ENCODE measurements at regions not wholly inside any gene's neighbourhood (a gene's known extent, or its start where the extent isn't known, plus 50 kb on each side); places are given as distances from the start of the nearest gene placed in this dataset.

GRCh38 chr12:13627536-13627935 lies 353.9 kb downstream of the GRIN2B start:
- no peaks in the 10 kb centered on the region for H3K9me3 ChIP-seq (ENCODE audit: control insufficient read depth, low read length)
- no peaks in the 10 kb centered on the region for H3K27me3 ChIP-seq (replicated peaks; ENCODE audit: control insufficient read depth, insufficient read depth, low read length, poor library complexity, severe bottlenecking)
- DNase-seq: no peak
- H3K27ac ChIP-seq (ENCODE audit: insufficient read depth, low read length, poor library complexity, severe bottlenecking): no peak overlapping the region
- H3K4me3 ChIP-seq (ENCODE audit: insufficient read depth, low read depth, low read length, poor library complexity, severe bottlenecking): no peak overlapping the region
- H3K4me1 ChIP-seq (ENCODE audit: control insufficient read depth, insufficient read depth, low read length, poor library complexity, severe bottlenecking): no peaks in the 10 kb centered on the region
- no peaks in the 10 kb centered on the region for H3K36me3 ChIP-seq (ENCODE audit: control insufficient read depth, insufficient read depth, low read length)

- Histone ChIP-seq H3K27me3 (replicated peaks; ENCODE audit: control insufficient read depth, insufficient read depth, low read length, poor library complexity, severe bottlenecking) (no peaks in the 10 kb centered on the region), H3K4me1 (ENCODE audit: control insufficient read depth, insufficient read depth, low read length, poor library complexity, severe bottlenecking) (no peaks in the 10 kb centered on the region), H3K9me3 (ENCODE audit: control insufficient read depth, low read length) (no peaks in the 10 kb centered on the region), H3K27ac (ENCODE audit: insufficient read depth, low read length, poor library complexity, severe bottlenecking) (no peak overlapping the region), H3K36me3 (ENCODE audit: control insufficient read depth, insufficient read depth, low read length) (no peaks in the 10 kb centered on the region), H3K4me3 (ENCODE audit: insufficient read depth, low read depth, low read length, poor library complexity, severe bottlenecking) (no peak overlapping the region)
- no peak for DNase-seq
Measured at GRCh38 chr12:13613297-13613696, 368.1 kb downstream of the GRIN2B start.

- no peaks in the 10 kb centered on the region for H3K27me3 ChIP-seq (replicated peaks; ENCODE audit: control insufficient read depth, insufficient read depth, low read length, poor library complexity, severe bottlenecking)
- no peaks in the 10 kb centered on the region for H3K4me1 ChIP-seq (ENCODE audit: control insufficient read depth, insufficient read depth, low read length, poor library complexity, severe bottlenecking)
- DNase-seq: no peak
- no peaks in the 10 kb centered on the region for H3K9me3 ChIP-seq (ENCODE audit: control insufficient read depth, low read length)
- H3K27ac ChIP-seq (ENCODE audit: insufficient read depth, low read length, poor library complexity, severe bottlenecking): no peak overlapping the region
- no peaks in the 10 kb centered on the region for H3K36me3 ChIP-seq (ENCODE audit: control insufficient read depth, insufficient read depth, low read length)
- H3K4me3 ChIP-seq (ENCODE audit: insufficient read depth, low read depth, low read length, poor library complexity, severe bottlenecking): no peak overlapping the region
Measured at GRCh38 chr12:13609894-13610679, 371.3 kb downstream of the GRIN2B start.

GRCh38 chr12:13606290-13606689 lies 375.1 kb downstream of the GRIN2B start:
- DNase-seq: no peak
- Histone ChIP-seq H3K4me3 (ENCODE audit: insufficient read depth, low read depth, low read length, poor library complexity, severe bottlenecking) (no peak overlapping the region), H3K4me1 (ENCODE audit: control insufficient read depth, insufficient read depth, low read length, poor library complexity, severe bottlenecking) (no peaks in the 10 kb centered on the region), H3K9me3 (ENCODE audit: control insufficient read depth, low read length) (no peaks in the 10 kb centered on the region), H3K27ac (ENCODE audit: insufficient read depth, low read length, poor library complexity, severe bottlenecking) (no peak overlapping the region), H3K36me3 (ENCODE audit: control insufficient read depth, insufficient read depth, low read length) (no peaks in the 10 kb centered on the region), H3K27me3 (replicated peaks; ENCODE audit: control insufficient read depth, insufficient read depth, low read length, poor library complexity, severe bottlenecking) (no peaks in the 10 kb centered on the region)

- no peaks in the 10 kb centered on the region for H3K9me3 ChIP-seq (ENCODE audit: control insufficient read depth, low read length)
- H3K4me3 ChIP-seq (ENCODE audit: insufficient read depth, low read depth, low read length, poor library complexity, severe bottlenecking): no peak overlapping the region
- no peak overlapping the region for H3K27ac ChIP-seq (ENCODE audit: insufficient read depth, low read length, poor library complexity, severe bottlenecking)
- no peaks in the 10 kb centered on the region for H3K4me1 ChIP-seq (ENCODE audit: control insufficient read depth, insufficient read depth, low read length, poor library complexity, severe bottlenecking)
- no peak for DNase-seq
- no peaks in the 10 kb centered on the region for H3K36me3 ChIP-seq (ENCODE audit: control insufficient read depth, insufficient read depth, low read length)
- H3K27me3 ChIP-seq (replicated peaks; ENCODE audit: control insufficient read depth, insufficient read depth, low read length, poor library complexity, severe bottlenecking): no peaks in the 10 kb centered on the region
Measured at GRCh38 chr12:13603953-13604352, 377.4 kb downstream of the GRIN2B start.

DNA sequence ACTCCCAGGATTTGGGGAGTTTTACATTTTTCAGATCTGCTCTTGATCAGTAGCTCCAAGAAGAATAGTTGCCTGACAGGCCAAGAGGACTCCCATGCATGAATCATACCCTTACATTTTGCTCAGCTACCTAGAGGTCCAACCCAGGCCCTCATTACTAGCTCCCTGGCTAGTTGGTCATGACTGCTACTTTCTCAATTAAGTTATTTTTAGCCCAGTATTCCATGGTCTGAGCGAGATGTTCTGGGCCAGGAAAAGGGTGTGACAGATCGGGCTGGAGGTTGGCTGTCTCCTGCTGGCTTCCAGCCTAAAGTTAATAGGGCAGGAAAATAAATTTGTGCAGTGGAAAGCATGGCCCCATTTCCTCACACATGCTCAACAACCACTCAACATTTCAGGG lies 379.2 kb downstream of the GRIN2B start:
- Histone ChIP-seq H3K36me3 (ENCODE audit: control insufficient read depth, insufficient read depth, low read length) (no peaks in the 10 kb centered on the region), H3K27me3 (replicated peaks; ENCODE audit: control insufficient read depth, insufficient read depth, low read length, poor library complexity, severe bottlenecking) (no peaks in the 10 kb centered on the region), H3K4me1 (ENCODE audit: control insufficient read depth, insufficient read depth, low read length, poor library complexity, severe bottlenecking) (no peaks in the 10 kb centered on the region), H3K27ac (ENCODE audit: insufficient read depth, low read length, poor library complexity, severe bottlenecking) (no peak overlapping the region), H3K4me3 (ENCODE audit: insufficient read depth, low read depth, low read length, poor library complexity, severe bottlenecking) (no peak overlapping the region), H3K9me3 (ENCODE audit: control insufficient read depth, low read length) (no peaks in the 10 kb centered on the region)
- no peak for DNase-seq

GRCh38 chr12:13599176-13599575 lies 382.2 kb downstream of the GRIN2B start:
- H3K27me3 ChIP-seq (replicated peaks; ENCODE audit: control insufficient read depth, insufficient read depth, low read length, poor library complexity, severe bottlenecking): no peaks in the 10 kb centered on the region
- H3K9me3 ChIP-seq (ENCODE audit: control insufficient read depth, low read length): no peaks in the 10 kb centered on the region
- DNase-seq: no peak

DNA sequence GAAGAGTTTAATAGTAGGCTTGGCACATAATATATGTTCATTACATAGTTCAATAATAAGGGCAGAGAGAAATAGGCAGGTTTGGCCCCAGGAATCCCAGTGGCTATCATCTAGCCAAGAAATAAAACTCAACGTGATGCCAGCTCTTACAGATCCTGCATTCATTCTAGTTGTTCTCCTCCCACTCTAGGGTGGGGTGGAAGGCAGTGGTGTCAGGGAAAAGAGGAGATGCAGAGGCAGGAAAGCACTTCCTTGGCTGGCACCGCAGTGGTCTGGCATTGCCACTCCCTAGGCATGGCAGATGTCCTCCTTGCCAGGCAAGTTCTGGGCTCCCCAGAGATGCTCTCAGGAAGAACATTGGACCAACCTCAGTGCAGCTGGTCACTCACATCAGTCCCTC lies 383.6 kb downstream of the GRIN2B start:
- no peak overlapping the region for H3K4me3 ChIP-seq (ENCODE audit: insufficient read depth, low read depth, low read length, poor library complexity, severe bottlenecking)
- H3K27ac ChIP-seq (ENCODE audit: insufficient read depth, low read length, poor library complexity, severe bottlenecking): no peak overlapping the region
- no peaks in the 10 kb centered on the region for H3K36me3 ChIP-seq (ENCODE audit: control insufficient read depth, insufficient read depth, low read length)
- no peaks in the 10 kb centered on the region for H3K9me3 ChIP-seq (ENCODE audit: control insufficient read depth, low read length)
- no peaks in the 10 kb centered on the region for H3K27me3 ChIP-seq (replicated peaks; ENCODE audit: control insufficient read depth, insufficient read depth, low read length, poor library complexity, severe bottlenecking)
- DNase-seq: no peak
- no peaks in the 10 kb centered on the region for H3K4me1 ChIP-seq (ENCODE audit: control insufficient read depth, insufficient read depth, low read length, poor library complexity, severe bottlenecking)

More at GRCh38 chr12:13599176-13599575, 382.2 kb downstream of the GRIN2B start:
- no peaks in the 10 kb centered on the region for H3K4me1 ChIP-seq (ENCODE audit: control insufficient read depth, insufficient read depth, low read length, poor library complexity, severe bottlenecking)
- H3K36me3 ChIP-seq (ENCODE audit: control insufficient read depth, insufficient read depth, low read length): no peaks in the 10 kb centered on the region
- no peak overlapping the region for H3K4me3 ChIP-seq (ENCODE audit: insufficient read depth, low read depth, low read length, poor library complexity, severe bottlenecking)
- H3K27ac ChIP-seq (ENCODE audit: insufficient read depth, low read length, poor library complexity, severe bottlenecking): no peak overlapping the region

- H3K4me1 ChIP-seq (ENCODE audit: control insufficient read depth, insufficient read depth, low read length, poor library complexity, severe bottlenecking): no peaks in the 10 kb centered on the region
- H3K27ac ChIP-seq (ENCODE audit: insufficient read depth, low read length, poor library complexity, severe bottlenecking): no peak overlapping the region
- no peaks in the 10 kb centered on the region for H3K9me3 ChIP-seq (ENCODE audit: control insufficient read depth, low read length)
- DNase-seq: no peak
- no peaks in the 10 kb centered on the region for H3K36me3 ChIP-seq (ENCODE audit: control insufficient read depth, insufficient read depth, low read length)
- H3K4me3 ChIP-seq (ENCODE audit: insufficient read depth, low read depth, low read length, poor library complexity, severe bottlenecking): no peak overlapping the region
- no peaks in the 10 kb centered on the region for H3K27me3 ChIP-seq (replicated peaks; ENCODE audit: control insufficient read depth, insufficient read depth, low read length, poor library complexity, severe bottlenecking)
Measured at GRCh38 chr12:13597166-13597565, 384.2 kb downstream of the GRIN2B start.

DNA sequence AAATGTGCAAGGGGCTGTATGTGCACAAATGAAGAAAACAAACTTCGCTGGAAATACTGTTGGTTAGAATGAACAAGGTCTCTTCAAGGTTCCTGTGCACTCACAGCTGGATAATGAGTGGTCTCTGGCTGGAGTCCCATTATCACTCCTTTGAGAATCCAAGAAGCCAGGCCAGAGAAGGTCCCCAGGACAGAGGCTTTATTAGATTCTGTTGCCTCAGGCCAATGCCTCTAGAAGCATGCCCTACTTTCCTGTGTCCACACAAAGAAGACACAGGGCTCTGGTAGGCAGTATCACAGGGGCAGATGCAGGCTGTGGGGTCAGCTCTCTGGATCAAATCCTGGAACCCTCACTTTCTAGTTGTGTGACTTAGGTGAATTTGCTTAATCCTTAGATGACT lies 384.7 kb downstream of the GRIN2B start:
- H3K36me3 ChIP-seq (ENCODE audit: control insufficient read depth, insufficient read depth, low read length): no peaks in the 10 kb centered on the region
- DNase-seq: no peak
- H3K27me3 ChIP-seq (replicated peaks; ENCODE audit: control insufficient read depth, insufficient read depth, low read length, poor library complexity, severe bottlenecking): no peaks in the 10 kb centered on the region
- H3K4me3 ChIP-seq (ENCODE audit: insufficient read depth, low read depth, low read length, poor library complexity, severe bottlenecking): no peak overlapping the region
- H3K27ac ChIP-seq (ENCODE audit: insufficient read depth, low read length, poor library complexity, severe bottlenecking): no peak overlapping the region
- no peaks in the 10 kb centered on the region for H3K9me3 ChIP-seq (ENCODE audit: control insufficient read depth, low read length)
- no peaks in the 10 kb centered on the region for H3K4me1 ChIP-seq (ENCODE audit: control insufficient read depth, insufficient read depth, low read length, poor library complexity, severe bottlenecking)
